ENCODE measurements at regions not wholly inside any gene's neighbourhood (a gene's known extent, or its start where the extent isn't known, plus 50 kb on each side); places are given as distances from the start of the nearest gene placed in this dataset.

DNA sequence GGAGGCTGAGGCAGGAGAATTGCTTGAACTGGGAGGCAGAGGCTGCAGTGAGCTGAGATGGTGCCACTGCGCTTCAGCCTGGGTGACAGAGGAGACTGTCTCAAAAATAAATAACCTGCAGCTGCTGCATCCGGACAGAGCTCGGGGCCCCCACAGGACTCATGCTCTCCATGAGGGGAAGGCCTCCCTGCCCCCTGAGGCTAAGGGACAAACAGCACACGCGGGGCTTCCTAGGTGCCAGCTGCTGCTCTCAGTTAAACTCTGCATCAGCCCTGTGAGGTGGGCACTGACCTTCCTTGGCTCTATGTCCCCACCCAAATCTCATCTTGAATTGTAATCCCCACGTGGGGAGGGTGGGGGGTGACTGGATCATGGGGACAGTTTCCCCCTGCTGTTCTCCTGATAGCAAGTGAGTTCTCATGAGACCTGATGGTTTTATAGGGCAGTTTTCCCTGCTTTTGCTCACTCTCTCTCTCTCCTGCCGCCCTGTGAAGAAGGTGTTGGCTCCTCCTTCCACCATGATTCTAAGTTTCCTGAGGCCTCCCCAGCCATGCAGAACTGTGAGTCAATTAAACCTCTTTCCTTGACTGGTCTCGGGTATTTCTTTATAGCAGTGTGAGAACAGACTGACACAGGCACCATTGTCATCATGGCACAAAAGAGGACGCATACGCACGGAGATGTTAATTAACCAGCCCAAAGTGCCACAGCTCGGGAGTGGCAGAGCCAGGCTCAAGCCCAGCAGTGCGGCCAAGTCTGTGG, 49.9 kb upstream of the TAF1B start:
- Histone ChIP-seq H2AFZ (no peak overlapping the region), H3K9me3 (ENCODE audit: control insufficient read depth, low read length) (no peaks in the 10 kb centered on the region), H3K9ac (no peak overlapping the region), H3K4me1 (no peaks in the 10 kb centered on the region), H3K27me3 (ENCODE audit: control insufficient read depth, insufficient read depth, low read length) (no peaks in the 10 kb centered on the region), H3K27ac (no peak overlapping the region), H3K79me2 (no peaks in the 10 kb centered on the region), H3K4me3 (ENCODE audit: low read depth, low read length) (no peak overlapping the region), H3K4me2 (ENCODE audit: low read length) (no peak overlapping the region), H3K36me3 (ENCODE audit: control insufficient read depth, insufficient read depth, low read length) (no peaks in the 10 kb centered on the region)
- TF ChIP-seq, protein P1, sequence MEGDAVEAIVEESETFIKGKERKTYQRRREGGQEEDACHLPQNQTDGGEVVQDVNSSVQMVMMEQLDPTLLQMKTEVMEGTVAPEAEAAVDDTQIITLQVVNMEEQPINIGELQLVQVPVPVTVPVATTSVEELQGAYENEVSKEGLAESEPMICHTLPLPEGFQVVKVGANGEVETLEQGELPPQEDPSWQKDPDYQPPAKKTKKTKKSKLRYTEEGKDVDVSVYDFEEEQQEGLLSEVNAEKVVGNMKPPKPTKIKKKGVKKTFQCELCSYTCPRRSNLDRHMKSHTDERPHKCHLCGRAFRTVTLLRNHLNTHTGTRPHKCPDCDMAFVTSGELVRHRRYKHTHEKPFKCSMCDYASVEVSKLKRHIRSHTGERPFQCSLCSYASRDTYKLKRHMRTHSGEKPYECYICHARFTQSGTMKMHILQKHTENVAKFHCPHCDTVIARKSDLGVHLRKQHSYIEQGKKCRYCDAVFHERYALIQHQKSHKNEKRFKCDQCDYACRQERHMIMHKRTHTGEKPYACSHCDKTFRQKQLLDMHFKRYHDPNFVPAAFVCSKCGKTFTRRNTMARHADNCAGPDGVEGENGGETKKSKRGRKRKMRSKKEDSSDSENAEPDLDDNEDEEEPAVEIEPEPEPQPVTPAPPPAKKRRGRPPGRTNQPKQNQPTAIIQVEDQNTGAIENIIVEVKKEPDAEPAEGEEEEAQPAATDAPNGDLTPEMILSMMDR (IDR thresholded peaks at IDR 0.05): no peak
